Endothelial cell of umbilical vein (primary cell): ENCODE measurements at regions not wholly inside any gene's neighbourhood (a gene's known extent, or its start where the extent isn't known, plus 50 kb on each side); places are given as distances from the start of the nearest gene placed in this dataset.

Source experiments
- BruUV-seq: library from RNA; stranded (reverse); fragments of 400-500 nt; replicated peaks from 2 replicates; lab custom pipeline; 2021; lab: Mats Ljungman, UMichigan
- CTCF ChIA-PET: fragments of 300-600, 350-600 bp; sonication (Branson Sonifier 250); formaldehyde crosslinking; loops from one replicate; lab custom pipeline; 2021; ENCODE audit warnings: antibody characterized with exemption, inconsistent platforms; lab: Charles Lee
- POLR2A ChIA-PET: fragments of 300-600, 350-600 bp; sonication (Branson Sonifier 250); formaldehyde crosslinking; loops from one replicate; lab custom pipeline; 2021; ENCODE audit warnings: antibody characterized with exemption, inconsistent platforms; lab: Charles Lee
- DNase-seq: peaks from one replicate; pipeline ENCODE4 v3.0.0-alpha.2; 2011; ENCODE audit warnings: low read depth, low spot score
- FAIRE-seq: peaks from 2 replicates; lab custom pipeline; 2011; peaks lifted over from hg19 to GRCh38; lab: Jason Lieb, UNC
- H2AFZ ChIP-seq: 2 replicates; pipeline ENCODE4 v1.6.0; 2012; ENCODE audit warnings: low read depth, low read length, control low read depth, inconsistent platforms
- H3K27ac ChIP-seq: 2 replicates; pipeline ENCODE4 v1.5.1; 2011; ENCODE audit warnings: low read depth, mild to moderate bottlenecking, control low read depth, low read length, moderate library complexity; ENCODE audit not compliant: insufficient read depth
- H3K27me3 ChIP-seq, 2 experiments: 2 replicates each; pipeline versions ENCODE4 v1.6.0 to v1.6.1; 2011; ENCODE audit warnings: low read length in 2 of 2, mixed read lengths in 1 of 2; ENCODE audit not compliant: control insufficient read depth in 2 of 2, insufficient read depth in 2 of 2
- H3K36me3 ChIP-seq, 2 experiments: 2 replicates in 1 of 2; 3 replicates in 1 of 2; pipeline ENCODE4 v1.5.1; 2011; ENCODE audit warnings: low read length in 2 of 2, mild to moderate bottlenecking in 1 of 2, moderate library complexity in 1 of 2; ENCODE audit not compliant: control insufficient read depth in 2 of 2, insufficient read depth in 2 of 2; ENCODE audit errors: extremely low read depth in 1 of 2
- H3K4me1 ChIP-seq: 3 replicates; pipeline ENCODE4 v1.5.1; 2011; ENCODE audit warnings: mild to moderate bottlenecking, low read length; ENCODE audit not compliant: control insufficient read depth, insufficient read depth; ENCODE audit errors: extremely low read depth
- H3K4me2 ChIP-seq: 2 replicates; pipeline ENCODE4 v1.6.1; 2011; ENCODE audit warnings: low read length, control low read depth, mixed read lengths; ENCODE audit not compliant: insufficient read depth
- H3K4me3 ChIP-seq, 3 experiments: fragments of 200-600 bp in 1 of 3; sonication (generic), shearing (Covaris generic) in 1 of 3; replicated peaks in 1 of 3; 2 replicates each; pipeline ENCODE4 v1.5.1; 2011 to 2016; ENCODE audit warnings: control low read depth in 3 of 3, low read length in 3 of 3, mild to moderate bottlenecking in 2 of 3, inconsistent platforms in 1 of 3, low read depth in 1 of 3, moderate library complexity in 1 of 3; ENCODE audit not compliant: insufficient read depth in 1 of 3
- H3K79me2 ChIP-seq: 2 replicates; pipeline ENCODE4 v1.6.0; 2012; ENCODE audit warnings: low read length, inconsistent platforms; ENCODE audit not compliant: control insufficient read depth, insufficient read depth
- H3K9ac ChIP-seq: replicated peaks from 2 replicates; pipeline ENCODE3; 2011; ENCODE audit warnings: low read length, control low read depth; ENCODE audit not compliant: insufficient read depth; ENCODE audit errors: extremely low read depth
- H3K9me1 ChIP-seq: replicated peaks from 3 replicates; pipeline ENCODE4 v1.6.0; 2011; ENCODE audit warnings: mild to moderate bottlenecking, low read length; ENCODE audit not compliant: control insufficient read depth, insufficient read depth; ENCODE audit errors: extremely low read depth
- H3K9me3 ChIP-seq: replicated peaks from 2 replicates; pipeline ENCODE4 v1.5.1; 2012; ENCODE audit warnings: low read length, inconsistent platforms; ENCODE audit not compliant: control insufficient read depth, insufficient read depth
- H4K20me1 ChIP-seq: replicated peaks from 2 replicates; pipeline ENCODE3; 2011; ENCODE audit warnings: mild to moderate bottlenecking, low read length; ENCODE audit not compliant: control insufficient read depth, insufficient read depth; ENCODE audit errors: extremely low read depth
- EZH2 ChIP-seq: IDR thresholded peaks from 2 replicates; pipeline ENCODE4 v1.6.1; 2012; ENCODE audit warnings: borderline replicate concordance, low read depth, mild to moderate bottlenecking, moderate library complexity, low read length, inconsistent platforms; ENCODE audit not compliant: severe bottlenecking
- FOS ChIP-seq: IDR thresholded peaks from 2 replicates; pipeline ENCODE4 v1.6.1; 2011; ENCODE audit warnings: mild to moderate bottlenecking, low read length, moderate library complexity, borderline replicate concordance; ENCODE audit not compliant: insufficient read depth
- GATA2 ChIP-seq: IDR thresholded peaks from 2 replicates; pipeline ENCODE4 v1.7.0; 2011; ENCODE audit warnings: low read depth, mild to moderate bottlenecking, moderate library complexity, mixed read lengths, low read length; ENCODE audit not compliant: insufficient read length, insufficient read depth
- JUN ChIP-seq: IDR thresholded peaks from 2 replicates; pipeline ENCODE4 v1.6.1; 2011; ENCODE audit warnings: borderline replicate concordance, low read depth; ENCODE audit not compliant: insufficient read length, insufficient read depth
- MAX ChIP-seq: IDR thresholded peaks from 2 replicates; pipeline ENCODE4 v1.6.1; 2011; ENCODE audit not compliant: insufficient read depth, insufficient read length
- MYC ChIP-seq: IDR thresholded peaks from one replicate; pipeline ENCODE4 v1.6.1; 2011; ENCODE audit warnings: mild to moderate bottlenecking, low read depth, low read length
- POLR2A ChIP-seq: IDR thresholded peaks from 2 replicates; pipeline ENCODE4 v1.6.1; 2012; ENCODE audit warnings: low read depth, mild to moderate bottlenecking, control low read depth, low read length
- POLR2AphosphoS5 ChIP-seq: IDR thresholded peaks from 2 replicates; pipeline ENCODE4 v1.6.1; 2012; ENCODE audit warnings: low read depth, mild to moderate bottlenecking, control low read depth, low read length, moderate library complexity; ENCODE audit not compliant: insufficient read depth
- dilution Hi-C: fragments of 300-500 bp; cut with MboI; formaldehyde crosslinking; loops from one replicate; pipeline ENCODE4 v1.15.0; 2019; ENCODE audit warnings: low sequenced_read_pairs; ENCODE audit not compliant: extremely low pct_ligation_motif_present
- intact Hi-C: fragments of 100-400 bp; cut with micrococcal nuclease; formaldehyde crosslinking; loops from one replicate; pipeline ENCODE4 v1.10.0; 2022
- TF ChIP-seq, protein P1 (sequence below), 2 donors: IDR thresholded peaks; 1 replicate in 1 of 2; 2 replicates in 1 of 2; pipeline ENCODE4 v1.5.1; 2011; ENCODE audit warnings: low read length in 2 of 2, mild to moderate bottlenecking in 2 of 2, moderate library complexity in 2 of 2, control low read depth in 1 of 2, inconsistent platforms in 1 of 2, low read depth in 1 of 2; ENCODE audit not compliant: insufficient read depth in 1 of 2; ENCODE audit errors: extremely low read depth in 1 of 2

DNA sequence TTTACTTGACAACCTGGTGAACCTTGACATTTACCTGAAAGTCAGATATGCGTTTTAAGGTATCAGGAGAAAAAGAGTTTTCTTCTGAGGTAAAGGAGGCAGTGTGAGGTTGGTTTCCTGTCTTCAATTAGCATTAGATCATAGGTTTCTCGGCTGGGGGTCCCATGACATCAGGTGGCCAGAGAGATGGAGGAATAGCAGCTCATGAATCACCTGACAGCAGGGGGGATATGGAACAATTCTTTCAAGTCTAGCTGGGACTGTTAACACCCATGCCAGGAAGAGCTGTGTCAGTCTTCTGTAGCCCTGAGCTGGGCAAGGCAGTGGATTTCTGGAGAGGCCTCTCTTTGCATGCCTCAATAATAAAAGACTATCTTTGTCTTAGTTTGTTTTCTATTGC is 108.0 kb upstream of the TMEM170B start:
- BruUV-seq, result no TSS peak
- H2AFZ ChIP-seq, result no peak overlapping the region
- no peak for TF ChIP-seq MYC
- TF ChIP-seq, protein P1, sequence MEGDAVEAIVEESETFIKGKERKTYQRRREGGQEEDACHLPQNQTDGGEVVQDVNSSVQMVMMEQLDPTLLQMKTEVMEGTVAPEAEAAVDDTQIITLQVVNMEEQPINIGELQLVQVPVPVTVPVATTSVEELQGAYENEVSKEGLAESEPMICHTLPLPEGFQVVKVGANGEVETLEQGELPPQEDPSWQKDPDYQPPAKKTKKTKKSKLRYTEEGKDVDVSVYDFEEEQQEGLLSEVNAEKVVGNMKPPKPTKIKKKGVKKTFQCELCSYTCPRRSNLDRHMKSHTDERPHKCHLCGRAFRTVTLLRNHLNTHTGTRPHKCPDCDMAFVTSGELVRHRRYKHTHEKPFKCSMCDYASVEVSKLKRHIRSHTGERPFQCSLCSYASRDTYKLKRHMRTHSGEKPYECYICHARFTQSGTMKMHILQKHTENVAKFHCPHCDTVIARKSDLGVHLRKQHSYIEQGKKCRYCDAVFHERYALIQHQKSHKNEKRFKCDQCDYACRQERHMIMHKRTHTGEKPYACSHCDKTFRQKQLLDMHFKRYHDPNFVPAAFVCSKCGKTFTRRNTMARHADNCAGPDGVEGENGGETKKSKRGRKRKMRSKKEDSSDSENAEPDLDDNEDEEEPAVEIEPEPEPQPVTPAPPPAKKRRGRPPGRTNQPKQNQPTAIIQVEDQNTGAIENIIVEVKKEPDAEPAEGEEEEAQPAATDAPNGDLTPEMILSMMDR (IDR thresholded peaks at IDR 0.05; ENCODE audit: extremely low read depth in 1 of 2, insufficient read depth in 1 of 2, low read depth in 1 of 2, low read length in 2 of 2), result no peak
- TF ChIP-seq POLR2AphosphoS5, result no peak
- no peak for TF ChIP-seq MAX
- TF ChIP-seq FOS, result no peak
- TF ChIP-seq GATA2, result no peak
- TF ChIP-seq JUN, result no peak
- TF ChIP-seq EZH2, result no peak
- TF ChIP-seq POLR2A, result no peak
- H3K79me2 ChIP-seq, result no peaks in the 10 kb centered on the region
- no peaks in the 10 kb centered on the region for H3K36me3 ChIP-seq
- no peak overlapping the region for H3K4me2 ChIP-seq
- intact Hi-C loops, result loop anchor here (2.0 to 5.0 kb wide), 3 partner anchors 62 to 167 kb away; no protein-coding TSS in a partner anchor
- no peak overlapping the region for H3K4me3 ChIP-seq
- FAIRE-seq (no peak), DNase-seq (no peak)
- POLR2A ChIA-PET, result no interaction called here
- dilution Hi-C loops, result no loop called here
- H3K9ac ChIP-seq, result no peak overlapping the region
- H3K9me1 ChIP-seq, result no peaks in the 10 kb centered on the region
- no peaks in the 10 kb centered on the region for H4K20me1 ChIP-seq
- H3K4me1 ChIP-seq, result peaks cover 66% of the 10 kb centered on the region
- H3K27ac ChIP-seq, result no peak overlapping the region
- CTCF ChIA-PET, result interaction anchor here (0.7 kb wide), 1 partner anchor 111 kb away, joined by 3 read pairs; no protein-coding TSS in a partner anchor
- H3K9me3 ChIP-seq, result no peaks in the 10 kb centered on the region
- no peaks in the 10 kb centered on the region for H3K27me3 ChIP-seq
